ENCODE measurements at regions not wholly inside any gene's neighbourhood (a gene's known extent, or its start where the extent isn't known, plus 50 kb on each side); places are given as distances from the start of the nearest gene placed in this dataset.

- TF ChIP-seq TAF1 (IDR thresholded peaks at IDR 0.05; ENCODE audit: low read depth) (no peak), CTCF (IDR thresholded peaks at IDR 0.05; ENCODE audit: poor library complexity, severe bottlenecking) (no peak), EP300 (conservative IDR thresholded peaks at IDR 0.05; ENCODE audit: poor library complexity, severe bottlenecking) (no peak), SMC3 (conservative IDR thresholded peaks at IDR 0.05; ENCODE audit: poor library complexity) (no peak), RAD21 (conservative IDR thresholded peaks at IDR 0.05) (no peak), MXI1 (conservative IDR thresholded peaks at IDR 0.05; ENCODE audit: poor library complexity, severe bottlenecking) (no peak), EZH2 (IDR thresholded peaks at IDR 0.05; ENCODE audit: borderline replicate concordance, insufficient read depth, low read length, poor library complexity, severe bottlenecking) (no peak), POLR2AphosphoS5 (IDR thresholded peaks at IDR 0.05) (no peak), REST (IDR thresholded peaks at IDR 0.05; ENCODE audit: borderline replicate concordance) (no peak)
- Histone ChIP-seq H3K9ac (ENCODE audit: low read length) (no peak overlapping the region), H3K9me2 (ENCODE audit: insufficient read depth, low read length) (no peaks in the 10 kb centered on the region), H3K27me3 (ENCODE audit: insufficient read depth, low read depth, low read length) (no peaks in the 10 kb centered on the region), H4K20me1 (ENCODE audit: insufficient read depth) (no peaks in the 10 kb centered on the region), H2AFZ (ENCODE audit: low read depth, low read length) (no peak overlapping the region), H3F3A (ENCODE audit: insufficient read depth, low read length, poor library complexity, severe bottlenecking) (no peaks in the 10 kb centered on the region), H3K4me2 (ENCODE audit: low read length) (no peak overlapping the region), H3K36me3 (ENCODE audit: insufficient read depth, low read length) (no peaks in the 10 kb centered on the region), H3K4me3 (ENCODE audit: low read length) (no peak overlapping the region), H3K79me2 (replicated peaks; ENCODE audit: insufficient read depth, low read length) (no peaks in the 10 kb centered on the region), H3K27ac (ENCODE audit: low read length) (no peak overlapping the region), H3K9me3 (ENCODE audit: low read length) (no peaks in the 10 kb centered on the region)
Measured at GRCh38 chr9:118223111-118223510, 518.9 kb downstream of the TLR4 start.

- Histone ChIP-seq H3F3A (ENCODE audit: insufficient read depth, low read length, poor library complexity, severe bottlenecking) (no peaks in the 10 kb centered on the region), H3K9me3 (ENCODE audit: low read length) (no peaks in the 10 kb centered on the region), H3K9ac (ENCODE audit: low read length) (no peak overlapping the region)
Measured at GRCh38 chr9:118230329-118230728, 526.1 kb downstream of the TLR4 start.

More at GRCh38 chr9:118230329-118230728, 526.1 kb downstream of the TLR4 start:
- H3K36me3 ChIP-seq (ENCODE audit: insufficient read depth, low read length), result no peaks in the 10 kb centered on the region
- H3K9me2 ChIP-seq (ENCODE audit: insufficient read depth, low read length), result no peaks in the 10 kb centered on the region
- no peak overlapping the region for H3K4me2 ChIP-seq (ENCODE audit: low read length)
- H3K27me3 ChIP-seq (ENCODE audit: insufficient read depth, low read depth, low read length), result no peaks in the 10 kb centered on the region
- no peaks in the 10 kb centered on the region for H3K79me2 ChIP-seq (replicated peaks; ENCODE audit: insufficient read depth, low read length)
- no peak overlapping the region for H2AFZ ChIP-seq (ENCODE audit: low read depth, low read length)
- H4K20me1 ChIP-seq (ENCODE audit: insufficient read depth), result no peaks in the 10 kb centered on the region
- TF ChIP-seq TAF1 (IDR thresholded peaks at IDR 0.05; ENCODE audit: low read depth) (no peak), POLR2AphosphoS5 (IDR thresholded peaks at IDR 0.05) (no peak), SMC3 (conservative IDR thresholded peaks at IDR 0.05; ENCODE audit: poor library complexity) (no peak), EZH2 (IDR thresholded peaks at IDR 0.05; ENCODE audit: borderline replicate concordance, insufficient read depth, low read length, poor library complexity, severe bottlenecking) (no peak), EP300 (conservative IDR thresholded peaks at IDR 0.05; ENCODE audit: poor library complexity, severe bottlenecking) (no peak), REST (IDR thresholded peaks at IDR 0.05; ENCODE audit: borderline replicate concordance) (no peak), RAD21 (conservative IDR thresholded peaks at IDR 0.05) (no peak), MXI1 (conservative IDR thresholded peaks at IDR 0.05; ENCODE audit: poor library complexity, severe bottlenecking) (no peak), CTCF (IDR thresholded peaks at IDR 0.05; ENCODE audit: poor library complexity, severe bottlenecking) (no peak)
- no peak overlapping the region for H3K4me3 ChIP-seq (ENCODE audit: low read length)
- no peak overlapping the region for H3K27ac ChIP-seq (ENCODE audit: low read length)

All from neural cell (in vitro differentiated cells).